RWPE1 (cell line): ENCODE measurements at regions not wholly inside any gene's neighbourhood (a gene's known extent, or its start where the extent isn't known, plus 50 kb on each side); places are given as distances from the start of the nearest gene placed in this dataset.

Experiments used
- CTCF ChIA-PET: fragments of 350-600 bp; sonication (Branson Sonifier 250); formaldehyde crosslinking; extraction: SDS; loops from one replicate; lab custom pipeline; 2021; lab: Yijun Ruan, JAX
- POLR2A ChIA-PET: fragments of 400-600 bp; formaldehyde crosslinking; extraction: SDS; loops from one replicate; lab custom pipeline; 2020; ENCODE audit warnings: antibody characterized with exemption; ENCODE audit not compliant: low non-redundant PET; lab: Yijun Ruan, JAX
- DNase-seq: peaks from one replicate; pipeline ENCODE4 v3.0.0; 2012; ENCODE audit warnings: low spot score
- H3K27ac ChIP-seq: fragments of 450-650 bp; 2 replicates; pipeline ENCODE4 v1.5.1; 2017
- CTCF ChIP-seq: fragments of 450-650 bp; conservative IDR thresholded peaks from 2 replicates; pipeline ENCODE4 v1.5.1; 2017; ENCODE audit warnings: low read depth, mild to moderate bottlenecking

GRCh38 chr5:18805376-18805775, 1171.1 kb downstream of the TAF11L14 start:
- no peak for DNase-seq
- CTCF ChIA-PET = interaction anchor here (0.8 kb wide), 1 partner anchor 676 kb away, joined by 6 read pairs; no protein-coding TSS in a partner anchor
- POLR2A ChIA-PET = no interaction called here
- H3K27ac ChIP-seq = no peak overlapping the region
- no peak for TF ChIP-seq CTCF

- no peak for TF ChIP-seq CTCF
- ChIA-PET CTCF (no interaction called here), POLR2A (no interaction called here)
- no peak for DNase-seq
- H3K27ac ChIP-seq = no peak overlapping the region
These were observed 1173.2 kb downstream of the TAF11L14 start for GRCh38 chr5:18807256-18808149.

GRCh38 chr5:18811661-18812060, 1176.3 kb downstream of the CDH18 start:
- H3K27ac ChIP-seq = no peak overlapping the region
- POLR2A ChIA-PET = no interaction called here
- no peak for DNase-seq
- TF ChIP-seq CTCF = no peak
- CTCF ChIA-PET = no interaction called here

- H3K27ac ChIP-seq = no peak overlapping the region
- no peak for TF ChIP-seq CTCF
- DNase-seq = no peak
- ChIA-PET POLR2A (no interaction called here), CTCF (no interaction called here)
These were observed 1159.6 kb downstream of the CDH18 start for GRCh38 chr5:18828351-18828750.

GRCh38 chr5:18829539-18829938, 1158.5 kb downstream of the CDH18 start:
- TF ChIP-seq CTCF = no peak
- ChIA-PET POLR2A (no interaction called here), CTCF (no interaction called here)
- H3K27ac ChIP-seq = no peak overlapping the region
- no peak for DNase-seq

GRCh38 chr5:18850216-18850615, 1137.8 kb downstream of the CDH18 start:
- H3K27ac ChIP-seq = no peak overlapping the region
- POLR2A ChIA-PET = no interaction called here
- no peak for TF ChIP-seq CTCF
- CTCF ChIA-PET = no interaction called here
- no peak for DNase-seq
